Activated CD4-positive, alpha-beta T cell treated with anti-CD3 and anti-CD28 coated beads for 4 hours (primary cell): ENCODE measurements at regions not wholly inside any gene's neighbourhood (a gene's known extent, or its start where the extent isn't known, plus 50 kb on each side); places are given as distances from the start of the nearest gene placed in this dataset.
"Not testable (repeated sequence)": the region's sequence is repeated elsewhere in the genome, so short reads cannot be mapped to it uniquely, and the experiment has no call there.

Source experiments
- DNase-seq, 2 donors: peaks; one replicate each; pipeline ENCODE4 v3.0.0-alpha.2; 2020

DNA sequence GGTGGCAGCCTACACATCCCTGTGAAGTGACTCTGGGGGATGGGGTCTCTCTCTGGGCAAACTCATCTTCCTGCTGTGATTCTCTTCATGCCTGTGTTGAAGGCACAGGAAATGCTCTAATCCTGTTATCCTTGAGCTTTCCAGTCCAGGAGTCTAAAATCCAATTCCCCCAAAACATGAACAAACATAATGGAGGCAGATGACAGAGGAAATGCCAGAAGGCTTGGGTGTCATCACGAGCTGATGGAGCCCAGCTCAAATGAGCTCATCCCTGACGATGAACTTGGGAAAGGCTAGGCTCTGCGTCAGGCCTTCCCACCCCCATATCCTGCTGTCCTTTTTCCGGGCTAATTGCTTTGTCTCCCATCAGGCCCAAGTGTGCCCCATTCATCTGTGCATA, 165.9 kb upstream of the PODXL start:
- DNase-seq = no peak

DNA sequence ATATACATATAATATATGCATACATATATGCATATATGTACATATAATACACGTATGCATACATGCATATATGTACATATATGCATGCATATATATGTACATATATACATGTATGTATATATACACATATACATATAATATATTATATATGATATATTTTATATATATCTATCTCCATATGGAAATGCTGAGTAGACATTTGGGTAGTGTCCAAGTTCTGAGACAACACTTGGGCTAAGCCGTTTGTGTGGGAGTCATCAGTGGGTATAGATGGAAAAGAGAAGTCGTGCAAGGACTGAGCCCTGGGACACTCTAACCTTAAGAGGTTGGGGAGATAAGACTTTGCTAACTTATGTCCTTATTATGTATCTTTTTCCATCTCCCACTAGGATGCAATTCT, 165.2 kb upstream of the PODXL start:
- DNase-seq = no peak

DNA sequence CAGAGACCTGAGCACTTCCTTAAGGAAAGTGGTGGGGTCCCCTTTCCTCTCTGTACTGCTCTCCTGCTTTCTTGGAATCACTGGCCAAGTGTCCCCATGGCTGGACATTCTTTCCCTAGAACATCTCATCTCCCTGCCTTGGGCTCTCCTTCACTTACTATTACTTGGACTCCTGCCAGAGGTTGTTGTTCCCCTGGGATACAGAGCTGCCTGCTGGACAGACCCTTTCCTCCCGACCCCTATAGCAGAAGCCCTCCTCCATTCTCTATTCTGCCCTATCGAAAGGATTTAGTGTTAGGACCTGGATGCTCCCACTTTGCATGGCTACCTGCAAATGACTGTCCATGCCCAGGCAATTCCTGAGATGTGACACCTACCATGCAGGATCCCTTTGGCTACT, 164.3 kb upstream of the PODXL start:
- DNase-seq = no peak

DNA sequence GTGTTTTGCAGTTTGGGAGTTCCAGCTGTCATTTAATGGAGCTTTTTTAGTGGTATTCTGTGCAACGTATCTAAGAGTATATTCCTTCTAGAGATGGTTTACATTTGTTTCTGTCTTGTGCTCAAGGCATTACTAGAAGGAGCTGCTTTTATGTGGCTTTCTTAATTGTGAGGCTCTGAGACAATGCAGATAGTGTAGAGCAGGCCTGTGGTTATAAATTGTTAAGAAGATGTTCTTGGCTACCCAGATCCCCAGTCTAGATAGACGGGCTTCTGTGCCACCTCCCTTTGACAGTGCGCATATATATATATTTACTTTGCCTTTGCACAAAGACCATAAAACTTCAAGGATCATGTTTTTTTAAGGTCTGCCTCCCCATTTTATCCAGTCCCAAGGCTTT, 160.8 kb upstream of the PODXL start:
- DNase-seq = no peak

DNA sequence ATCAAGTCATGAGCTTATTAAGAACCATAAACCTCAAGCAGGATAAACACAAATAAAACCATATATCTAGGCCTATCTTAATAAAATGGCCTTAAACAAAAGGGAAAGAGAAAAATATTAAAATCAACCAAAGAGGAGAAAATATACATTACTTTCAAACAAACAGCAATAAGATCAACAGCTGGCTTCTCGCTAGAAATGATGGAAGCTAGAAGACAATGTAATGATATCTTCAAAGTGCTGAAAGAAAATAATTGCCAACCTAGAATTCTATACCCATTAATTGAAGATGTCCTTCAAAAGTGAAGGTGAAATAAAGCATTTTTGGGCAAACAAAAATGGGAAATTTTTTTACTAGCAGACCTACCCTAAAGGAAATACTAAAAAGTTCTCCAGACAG, 142.9 kb upstream of the PODXL start:
- DNase-seq = no peak

DNA sequence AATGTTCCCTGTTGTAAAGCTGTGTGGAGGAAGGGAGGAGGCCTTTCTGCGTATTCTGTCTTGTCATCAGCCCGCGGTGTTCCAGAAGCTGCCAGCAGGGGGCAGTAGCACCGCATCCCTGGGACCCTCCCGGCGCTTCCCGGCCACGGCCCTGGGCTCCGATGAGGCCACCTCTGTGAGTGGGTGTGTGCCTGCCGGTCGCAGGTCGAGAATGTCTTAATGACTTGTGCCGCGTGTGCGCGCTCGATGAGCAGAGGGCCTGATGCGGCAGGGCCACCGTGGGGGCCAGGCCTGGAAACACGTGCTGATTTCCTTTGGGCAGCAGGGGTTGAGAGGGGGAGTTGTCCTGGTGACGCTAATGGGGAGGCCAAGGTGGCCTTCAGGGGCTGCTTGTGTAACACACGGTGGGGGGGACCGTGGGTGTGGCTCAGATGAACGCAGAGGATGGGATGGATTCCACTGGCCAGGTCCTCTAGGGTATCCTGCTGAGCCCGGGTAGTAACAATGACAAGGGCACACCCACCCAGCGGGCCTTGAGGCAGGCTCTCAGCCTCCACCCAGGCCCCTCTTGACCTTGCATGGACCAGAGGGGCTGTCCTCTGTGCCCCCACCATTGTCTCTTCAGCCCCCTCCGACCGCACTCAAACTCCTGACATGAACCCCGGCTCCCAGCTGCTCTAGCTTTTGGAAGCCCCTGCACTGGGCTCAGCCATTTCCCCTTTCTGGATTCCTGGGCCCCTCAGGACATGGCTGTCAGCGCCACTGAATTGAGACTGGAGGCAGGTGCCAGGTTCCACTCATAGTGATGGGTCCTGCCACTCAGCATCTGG, 135.9 kb upstream of the PODXL start:
- peak; percentile 2 to 10 for DNase-seq

DNA sequence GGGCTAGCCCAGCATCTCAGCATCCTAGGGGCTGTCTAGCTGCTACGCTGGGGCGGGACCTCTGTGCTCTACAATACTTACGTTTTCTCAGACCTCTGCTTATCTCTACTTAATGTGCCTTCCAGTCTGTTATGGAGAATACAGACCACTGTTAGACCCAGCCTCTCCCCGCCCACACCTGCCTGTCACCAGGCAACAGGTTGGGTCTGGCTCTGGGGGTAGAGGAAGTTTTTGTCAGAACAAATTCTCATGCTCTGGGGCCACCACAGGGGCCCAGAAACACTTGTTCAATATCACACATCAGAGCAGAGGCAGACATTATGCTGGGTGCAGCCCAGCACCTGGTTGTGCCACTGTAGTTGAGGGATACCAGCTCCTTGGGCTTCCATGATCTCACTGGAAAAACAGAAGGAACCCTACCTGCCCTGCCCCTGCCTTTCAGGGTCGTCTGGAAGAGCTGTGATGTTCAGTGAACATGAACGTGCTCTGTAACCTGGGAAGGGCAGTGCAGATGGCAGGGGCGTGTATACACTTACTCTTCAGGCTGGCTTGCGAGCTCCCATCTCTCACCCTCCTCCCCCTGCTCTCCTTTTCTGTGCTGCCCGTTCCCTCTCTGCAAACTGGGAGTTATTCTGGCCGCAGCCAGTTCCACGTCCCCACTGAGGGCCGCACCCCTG, 135.2 kb upstream of the PODXL start:
- DNase-seq = no peak

DNA sequence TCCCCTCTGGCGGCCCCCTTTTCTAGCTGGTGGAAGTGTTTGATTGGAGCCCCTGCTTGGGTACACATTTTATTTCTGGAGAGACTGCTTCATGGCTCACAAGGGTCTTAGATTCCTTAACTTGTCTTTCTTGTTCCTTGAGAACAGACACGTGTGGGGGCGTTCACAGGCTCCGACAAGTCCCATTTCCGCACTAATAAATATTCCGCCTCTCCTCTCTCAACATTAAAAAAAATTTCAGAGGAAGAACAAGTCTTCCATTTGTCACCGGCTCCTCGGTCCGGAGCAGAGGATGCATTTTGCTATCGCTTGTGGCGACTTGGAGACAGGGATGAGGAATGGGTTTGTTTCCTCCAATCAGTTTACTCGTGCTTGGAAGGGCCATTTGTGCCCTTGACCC, 134.0 kb upstream of the PODXL start:
- DNase-seq = no peak

DNA sequence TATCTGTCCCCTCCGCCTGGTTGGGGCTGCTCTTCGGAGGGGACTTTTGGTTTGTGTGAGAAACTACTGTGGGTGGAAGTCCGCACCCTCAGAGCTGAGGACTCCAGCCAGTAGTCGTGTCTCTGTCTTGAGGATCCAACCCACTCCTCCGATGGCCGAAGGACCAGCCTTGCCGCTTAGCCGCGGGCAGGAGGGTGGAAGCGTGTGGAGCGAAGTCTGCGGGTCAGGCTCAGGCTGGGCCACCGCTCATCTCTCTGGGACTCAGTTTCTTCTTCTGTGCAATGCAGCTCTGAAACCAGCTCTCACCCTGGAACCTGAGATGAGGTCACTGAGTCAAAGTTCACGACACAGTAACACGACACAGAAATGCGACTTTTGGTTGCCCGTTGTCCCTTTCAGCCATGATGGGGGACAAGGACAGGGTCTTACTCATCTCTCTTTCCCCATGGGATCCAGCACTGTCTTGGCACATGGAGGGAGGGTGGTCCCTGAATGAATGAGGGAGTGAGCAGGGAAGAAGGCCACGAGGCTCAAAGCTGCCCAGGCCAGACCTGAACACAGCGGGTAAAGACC, 133.3 kb upstream of the PODXL start:
- DNase-seq = no peak

DNA sequence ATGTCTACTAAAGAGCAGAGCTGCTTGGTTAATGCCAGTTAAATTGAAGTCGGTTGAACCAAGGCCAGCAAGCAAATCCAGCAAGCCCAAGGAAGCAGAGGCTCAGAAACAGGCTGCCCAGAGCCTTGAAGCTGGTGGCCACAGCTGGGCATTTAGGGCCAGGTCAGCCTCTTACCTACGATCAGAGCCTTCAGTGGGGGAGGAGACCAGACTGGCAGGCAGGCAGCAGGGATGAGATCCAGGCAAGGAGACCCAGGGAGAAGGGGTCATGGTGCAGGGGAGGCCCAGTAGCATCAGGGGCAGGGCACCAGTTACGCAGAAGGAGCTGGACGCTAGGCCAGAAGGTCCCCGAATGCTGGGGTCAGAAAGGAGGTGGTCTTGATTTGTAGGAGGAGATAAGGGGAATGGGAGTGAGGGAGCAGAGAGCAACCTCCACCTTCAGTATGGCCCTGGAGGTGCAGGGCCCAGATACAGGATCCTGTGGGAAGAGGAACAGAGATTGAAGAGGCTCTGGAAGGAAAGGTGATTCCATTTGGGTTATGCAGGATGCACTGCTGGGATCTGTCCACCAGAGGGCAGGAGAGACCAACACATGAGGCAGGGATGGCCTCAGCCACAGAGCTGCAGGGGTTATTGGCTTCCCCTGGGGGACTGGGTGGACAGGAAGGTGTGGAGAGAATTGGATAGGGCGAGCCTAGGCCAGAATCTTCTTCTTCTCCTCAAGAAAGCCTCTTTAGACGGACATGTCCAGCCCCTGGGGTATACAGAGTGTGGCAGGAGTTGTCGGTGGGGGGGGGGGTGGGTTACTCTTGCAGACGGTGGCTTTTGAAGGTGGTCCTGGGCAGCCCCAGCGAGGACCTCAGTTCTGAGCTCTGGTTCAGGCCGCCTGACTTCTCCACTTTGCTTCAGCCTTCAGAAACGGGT, 132.6 kb upstream of the PODXL start:
- peak; percentile 36 to 60 for DNase-seq

DNA sequence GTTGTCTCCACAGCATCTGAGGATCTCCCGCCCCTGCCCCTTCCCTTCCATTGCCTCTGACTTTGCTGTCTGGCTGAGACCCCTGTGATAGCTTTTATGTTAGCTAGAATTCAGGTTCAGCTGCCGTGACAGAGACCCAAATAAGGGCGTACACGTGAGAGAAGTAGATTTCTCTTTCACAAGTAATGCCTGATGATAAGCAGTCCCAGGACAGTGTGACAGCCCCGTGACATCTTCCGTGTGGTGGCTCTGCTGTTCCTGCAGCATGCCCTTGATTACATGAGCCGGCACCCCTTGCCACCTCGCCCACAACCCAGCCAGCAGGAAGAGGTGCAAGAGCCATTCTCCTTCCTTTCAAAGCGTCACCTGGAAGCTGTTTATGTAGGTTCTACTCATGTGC, 130.9 kb upstream of the PODXL start:
- DNase-seq = no peak

DNA sequence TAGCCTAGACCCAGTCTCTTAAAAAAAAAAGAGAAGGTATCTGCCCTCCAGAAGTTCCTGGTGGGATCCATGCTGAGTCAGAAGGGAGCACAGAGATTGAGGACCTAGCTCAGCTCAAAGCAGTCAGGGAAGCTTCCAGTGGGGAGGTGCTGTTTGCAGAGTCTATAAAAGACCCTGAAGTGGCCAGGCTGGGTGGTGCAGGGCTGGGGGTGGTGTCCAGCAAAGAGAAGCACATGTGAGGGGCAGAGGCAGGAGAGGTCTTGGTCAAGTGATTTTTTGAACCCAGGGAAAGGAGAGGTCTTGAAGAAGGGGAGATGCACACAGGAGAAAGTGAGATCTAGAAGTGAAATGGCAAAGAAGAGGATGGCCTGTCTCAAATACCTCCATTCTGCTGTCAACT, 130.4 kb upstream of the PODXL start:
- no peak for DNase-seq

DNA sequence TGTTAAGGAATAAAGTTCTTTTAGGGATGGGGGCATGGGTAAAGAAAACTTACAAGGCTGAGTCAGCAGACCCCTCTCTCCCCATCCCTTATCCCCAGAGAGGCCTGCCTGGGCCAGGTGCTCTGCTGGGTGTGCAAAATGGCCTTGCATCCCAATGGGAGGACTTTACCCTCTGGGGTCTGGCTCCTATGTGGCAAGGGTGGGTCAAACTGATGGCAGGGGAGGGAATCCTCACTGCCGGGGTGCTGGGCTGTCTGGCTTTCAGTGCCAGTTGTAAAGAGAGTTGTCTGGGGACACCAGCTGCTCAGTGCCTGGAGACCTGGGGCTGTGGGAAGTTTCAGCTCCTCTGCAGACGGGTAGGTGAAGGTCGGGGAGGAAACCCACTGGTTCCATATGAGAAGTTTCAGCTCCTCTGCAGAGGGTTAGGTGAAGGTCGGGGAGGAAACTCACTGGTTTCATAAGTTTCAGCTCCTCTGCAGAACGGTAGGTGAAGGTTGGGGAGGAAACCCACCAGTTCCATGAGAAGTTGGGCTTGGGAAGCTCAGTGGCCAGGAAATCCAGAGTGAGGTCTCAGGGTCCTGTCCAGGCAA, 127.2 kb upstream of the PODXL start:
- DNase-seq = no peak

DNA sequence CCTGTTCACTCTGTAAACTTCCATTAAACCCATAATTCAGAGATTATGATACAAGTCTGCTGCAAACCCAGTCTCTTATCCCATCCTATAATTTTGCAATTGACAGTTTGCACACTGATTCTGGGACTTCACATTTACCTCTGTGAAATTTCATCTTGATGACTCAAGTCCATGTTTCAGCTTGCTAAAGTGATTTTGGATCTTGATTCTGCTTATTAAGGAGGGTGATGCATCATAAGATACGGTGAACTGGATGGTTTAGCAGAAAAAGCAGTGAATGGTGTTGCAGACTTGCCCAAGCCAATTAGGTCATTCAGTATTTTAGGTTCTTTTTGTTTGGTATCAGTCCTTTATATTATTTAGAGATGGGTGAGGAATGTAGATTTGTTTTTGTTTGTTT, 125.5 kb upstream of the PODXL start:
- no peak for DNase-seq

DNA sequence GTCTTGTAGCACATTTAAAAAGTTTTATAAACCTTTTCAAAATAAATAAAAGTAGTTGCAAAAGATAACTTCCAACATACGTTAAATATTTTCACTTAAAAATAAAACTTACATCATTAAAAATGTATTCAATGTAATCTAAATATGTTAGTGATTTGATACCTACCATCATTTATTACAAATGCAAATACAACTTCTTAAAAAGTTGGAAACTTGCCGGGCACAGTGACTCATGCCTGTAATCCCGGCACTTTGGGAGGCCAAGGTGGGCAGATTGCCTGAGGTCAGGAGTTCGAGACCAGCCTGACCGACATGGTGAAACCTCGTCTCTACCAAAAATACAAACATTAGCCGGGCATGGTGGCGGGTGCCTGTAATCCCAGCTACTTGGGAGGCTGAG, 122.6 kb upstream of the PODXL start:
- DNase-seq = not testable (repeated sequence)

DNA sequence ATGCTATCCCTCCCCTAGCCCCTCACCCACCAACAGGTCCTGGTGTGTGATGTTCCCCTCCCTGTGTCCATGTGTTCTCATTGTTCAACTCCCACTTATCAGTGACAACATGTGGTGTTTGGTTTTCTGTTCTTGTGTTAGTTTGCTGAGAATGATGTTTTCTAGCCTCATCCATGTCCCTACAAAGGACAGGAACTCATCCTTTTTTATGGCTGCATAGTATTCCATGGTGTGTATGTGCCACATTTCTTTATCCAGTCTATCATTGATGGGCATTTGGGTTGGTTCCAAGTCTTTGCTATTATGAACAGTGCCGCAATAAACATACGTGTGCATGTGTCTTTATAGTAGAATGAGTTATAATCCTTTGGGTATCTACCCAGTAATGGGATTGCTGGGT, 120.4 kb upstream of the PODXL start:
- not testable (repeated sequence) for DNase-seq

DNA sequence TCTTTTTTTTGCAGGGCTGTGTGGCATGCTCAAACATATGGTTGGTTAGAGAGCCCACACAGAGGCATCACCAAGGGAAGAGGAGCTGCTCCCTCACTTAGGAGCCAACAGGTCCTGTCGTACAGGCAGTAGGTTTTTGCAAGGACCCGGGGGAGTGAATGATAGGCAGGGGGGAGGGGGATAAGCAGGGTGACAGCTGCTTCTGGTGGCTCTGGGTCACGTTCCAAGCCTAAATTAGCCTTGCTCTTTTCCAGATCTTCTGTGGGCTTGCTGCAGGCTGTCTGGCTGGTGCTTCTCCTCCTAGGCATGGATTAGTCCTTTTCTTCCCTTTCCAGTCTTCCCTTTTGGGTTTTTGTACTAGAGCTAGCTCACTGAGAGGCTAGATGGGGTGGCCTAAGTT, 117.7 kb upstream of the PODXL start:
- DNase-seq = no peak

DNA sequence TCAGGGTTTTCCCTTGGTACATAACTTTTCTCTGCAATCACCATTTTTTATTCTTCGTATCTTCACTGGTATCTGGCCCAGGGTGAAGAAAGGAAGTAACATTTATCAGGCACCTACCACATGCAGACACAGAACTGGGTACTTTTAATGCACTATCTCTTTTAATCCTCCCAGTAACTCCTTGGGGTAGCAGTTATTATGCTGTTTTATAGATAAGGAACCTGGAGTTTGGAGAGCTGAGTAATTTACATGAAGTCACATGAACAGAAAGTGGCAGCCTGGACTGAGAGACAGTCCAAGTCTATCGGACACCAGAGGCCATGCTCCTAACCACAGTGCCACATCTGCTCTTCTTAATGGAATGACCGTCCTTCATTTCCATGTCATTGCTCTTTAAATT, 117.1 kb upstream of the PODXL start:
- no peak for DNase-seq

DNA sequence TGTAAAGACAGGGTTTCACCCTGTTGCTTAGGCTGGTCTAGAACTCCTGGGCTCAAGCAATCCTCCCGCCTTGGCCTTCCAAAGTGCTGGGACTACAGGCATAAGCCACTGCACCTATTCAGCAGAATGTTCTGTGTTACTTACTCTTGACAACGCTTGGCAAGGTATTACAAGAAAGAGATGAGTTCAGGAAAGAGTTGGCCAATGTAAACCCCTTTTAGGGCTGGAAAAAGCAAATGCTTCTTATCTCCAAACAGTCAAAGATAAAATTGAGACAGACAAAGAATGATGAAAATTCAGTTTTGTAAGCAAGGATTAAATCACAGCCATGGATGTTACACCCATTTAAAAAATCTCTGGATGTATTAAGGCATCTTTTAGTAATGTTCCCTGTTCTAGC, 114.0 kb upstream of the PODXL start:
- DNase-seq = no peak

DNA sequence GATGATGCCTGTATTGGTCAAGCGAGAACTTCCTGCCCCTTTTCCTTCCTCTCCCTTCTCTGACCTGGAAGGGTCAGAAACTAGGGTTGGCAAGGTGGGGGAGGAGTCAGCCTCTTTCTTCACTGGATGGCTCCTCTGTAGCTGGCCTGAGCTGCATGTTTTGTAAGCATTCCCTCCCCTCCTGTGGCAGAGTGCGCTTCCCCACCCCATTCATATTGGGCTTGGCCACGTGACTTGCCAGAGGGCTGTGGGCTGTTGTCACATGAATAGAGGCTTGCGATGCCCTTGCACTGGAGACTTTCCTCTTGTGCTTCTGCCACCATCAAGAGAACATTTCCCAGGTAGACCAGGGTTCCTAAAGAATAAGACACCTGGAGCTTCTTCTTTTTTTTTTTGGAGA, 111.3 kb upstream of the PODXL start:
- DNase-seq = no peak

DNA sequence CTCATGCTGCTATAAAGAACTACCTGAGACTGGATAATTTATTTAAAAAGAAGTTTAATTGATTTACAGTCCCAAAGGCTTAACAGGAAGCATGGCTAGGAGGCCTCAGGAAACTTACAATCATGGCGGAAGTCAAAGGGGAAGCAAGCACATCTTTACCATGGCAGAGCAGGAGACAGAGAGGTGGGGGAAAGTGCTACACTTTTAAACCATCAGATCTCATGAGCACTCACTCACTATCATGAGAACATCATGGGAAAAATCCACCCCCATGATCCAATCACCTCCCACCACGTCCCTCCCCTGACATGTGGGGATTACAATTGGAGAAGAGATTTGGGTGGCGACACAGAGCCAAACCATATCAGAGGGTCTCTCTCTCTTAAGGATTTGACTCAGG, 108.6 kb upstream of the PODXL start:
- DNase-seq = no peak

DNA sequence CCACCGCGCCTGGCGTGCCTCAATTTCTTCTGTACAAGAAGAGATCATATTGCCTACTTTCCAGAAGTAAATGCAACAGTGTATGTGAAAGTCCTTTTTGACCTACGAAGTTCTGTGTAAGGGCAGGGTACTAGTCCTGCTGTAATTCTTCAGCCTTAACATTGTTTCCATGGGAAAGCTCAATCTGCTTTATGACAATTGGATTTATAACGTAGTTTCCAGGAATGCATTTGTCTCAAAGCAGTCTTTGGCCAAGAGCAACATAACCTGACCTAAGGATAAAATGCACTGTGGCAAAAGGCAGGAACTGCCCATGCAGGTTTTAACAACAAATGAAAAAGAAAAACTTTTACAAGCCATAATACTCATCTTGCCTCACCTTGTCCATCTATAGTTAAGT, 108.1 kb upstream of the PODXL start:
- no peak for DNase-seq
